A673 (cell line): ENCODE measurements at regions not wholly inside any gene's neighbourhood (a gene's known extent, or its start where the extent isn't known, plus 50 kb on each side); places are given as distances from the start of the nearest gene placed in this dataset.

Experiments
- EZH2 ChIP-seq: fragments of 200-600 bp; sonication (generic); IDR thresholded peaks from 2 replicates; pipeline ENCODE4 v1.6.1; 2017; ENCODE audit warnings: borderline replicate concordance, low read depth, mild to moderate bottlenecking, mixed read lengths, antibody characterized with exemption, low read length; ENCODE audit not compliant: poor library complexity, severe bottlenecking
- TF ChIP-seq, protein P1 (sequence below): fragments of 300-800, 200-600 bp; sonication (generic); conservative IDR thresholded peaks from 2 replicates; pipeline ENCODE4 v1.5.1; 2017; ENCODE audit warnings: low read depth, mild to moderate bottlenecking, antibody characterized with exemption, low read length, moderate library complexity, mixed read lengths

DNA sequence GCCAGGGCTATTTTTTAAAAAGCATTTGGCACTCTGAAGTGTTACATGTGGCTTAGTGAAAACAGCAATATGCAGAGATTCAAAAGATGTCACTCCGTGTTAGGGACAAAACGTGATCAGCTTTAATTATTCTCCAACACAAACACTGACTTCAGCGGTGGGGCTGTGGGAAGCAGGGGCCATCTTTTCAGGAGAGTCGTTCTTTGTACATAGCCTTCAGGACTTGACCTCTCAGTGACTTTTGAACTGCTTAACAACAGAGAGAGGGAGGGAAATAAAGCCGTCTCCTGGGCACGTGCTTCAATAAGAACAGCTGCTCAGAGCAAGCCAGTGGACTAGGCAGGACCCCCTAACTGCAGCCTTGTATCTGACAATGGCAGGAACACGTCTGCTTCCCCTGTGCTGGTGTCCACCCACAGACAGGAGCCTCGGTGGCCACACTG is 95.0 kb upstream of the HDAC4 start:
- TF ChIP-seq, protein P1, sequence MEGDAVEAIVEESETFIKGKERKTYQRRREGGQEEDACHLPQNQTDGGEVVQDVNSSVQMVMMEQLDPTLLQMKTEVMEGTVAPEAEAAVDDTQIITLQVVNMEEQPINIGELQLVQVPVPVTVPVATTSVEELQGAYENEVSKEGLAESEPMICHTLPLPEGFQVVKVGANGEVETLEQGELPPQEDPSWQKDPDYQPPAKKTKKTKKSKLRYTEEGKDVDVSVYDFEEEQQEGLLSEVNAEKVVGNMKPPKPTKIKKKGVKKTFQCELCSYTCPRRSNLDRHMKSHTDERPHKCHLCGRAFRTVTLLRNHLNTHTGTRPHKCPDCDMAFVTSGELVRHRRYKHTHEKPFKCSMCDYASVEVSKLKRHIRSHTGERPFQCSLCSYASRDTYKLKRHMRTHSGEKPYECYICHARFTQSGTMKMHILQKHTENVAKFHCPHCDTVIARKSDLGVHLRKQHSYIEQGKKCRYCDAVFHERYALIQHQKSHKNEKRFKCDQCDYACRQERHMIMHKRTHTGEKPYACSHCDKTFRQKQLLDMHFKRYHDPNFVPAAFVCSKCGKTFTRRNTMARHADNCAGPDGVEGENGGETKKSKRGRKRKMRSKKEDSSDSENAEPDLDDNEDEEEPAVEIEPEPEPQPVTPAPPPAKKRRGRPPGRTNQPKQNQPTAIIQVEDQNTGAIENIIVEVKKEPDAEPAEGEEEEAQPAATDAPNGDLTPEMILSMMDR, result no peak
- no peak for TF ChIP-seq EZH2
